Tibial nerve (tissue), 1 donor: ENCODE measurements at regions not wholly inside any gene's neighbourhood (a gene's known extent, or its start where the extent isn't known, plus 50 kb on each side); places are given as distances from the start of the nearest gene placed in this dataset. TPM values are rescaled to one million over a fixed set of nuclear protein-coding genes. Genes with fewer than 3 reads are reported as not detected.

Experiments
- small RNA-seq: library from RNA; depleted of rRNA; stranded (forward); fragments of <200 nt; gene quantifications from one replicate; pipeline ENCODE3, GENCODE V24; 2016

Small RNA genes in the stretch of these regions (small RNA-seq; reads per million reads assigned to genes)
- not detected for gene RF00554
